ENCODE measurements at regions not wholly inside any gene's neighbourhood (a gene's known extent, or its start where the extent isn't known, plus 50 kb on each side); places are given as distances from the start of the nearest gene placed in this dataset.

GRCh38 chr2:176822060-176822459 lies 390.5 kb upstream of the HNRNPA3 start (continued):
- TF ChIP-seq ZNF544 (tag by site-specific recombination; IDR thresholded peaks at IDR 0.05) (no peak), ZBTB20 (tag by site-specific recombination; IDR thresholded peaks at IDR 0.05) (no peak), ZNF404 (tag by site-specific recombination; IDR thresholded peaks at IDR 0.05) (no peak), GLI2 (tag by site-specific recombination; IDR thresholded peaks at IDR 0.05; ENCODE audit: borderline replicate concordance, low read depth) (no peak), ZBTB1 (tag by site-specific recombination; IDR thresholded peaks at IDR 0.05) (no peak), ZBTB48 (tag by site-specific recombination; IDR thresholded peaks at IDR 0.05) (no peak)
- TF ChIP-seq, protein P1, sequence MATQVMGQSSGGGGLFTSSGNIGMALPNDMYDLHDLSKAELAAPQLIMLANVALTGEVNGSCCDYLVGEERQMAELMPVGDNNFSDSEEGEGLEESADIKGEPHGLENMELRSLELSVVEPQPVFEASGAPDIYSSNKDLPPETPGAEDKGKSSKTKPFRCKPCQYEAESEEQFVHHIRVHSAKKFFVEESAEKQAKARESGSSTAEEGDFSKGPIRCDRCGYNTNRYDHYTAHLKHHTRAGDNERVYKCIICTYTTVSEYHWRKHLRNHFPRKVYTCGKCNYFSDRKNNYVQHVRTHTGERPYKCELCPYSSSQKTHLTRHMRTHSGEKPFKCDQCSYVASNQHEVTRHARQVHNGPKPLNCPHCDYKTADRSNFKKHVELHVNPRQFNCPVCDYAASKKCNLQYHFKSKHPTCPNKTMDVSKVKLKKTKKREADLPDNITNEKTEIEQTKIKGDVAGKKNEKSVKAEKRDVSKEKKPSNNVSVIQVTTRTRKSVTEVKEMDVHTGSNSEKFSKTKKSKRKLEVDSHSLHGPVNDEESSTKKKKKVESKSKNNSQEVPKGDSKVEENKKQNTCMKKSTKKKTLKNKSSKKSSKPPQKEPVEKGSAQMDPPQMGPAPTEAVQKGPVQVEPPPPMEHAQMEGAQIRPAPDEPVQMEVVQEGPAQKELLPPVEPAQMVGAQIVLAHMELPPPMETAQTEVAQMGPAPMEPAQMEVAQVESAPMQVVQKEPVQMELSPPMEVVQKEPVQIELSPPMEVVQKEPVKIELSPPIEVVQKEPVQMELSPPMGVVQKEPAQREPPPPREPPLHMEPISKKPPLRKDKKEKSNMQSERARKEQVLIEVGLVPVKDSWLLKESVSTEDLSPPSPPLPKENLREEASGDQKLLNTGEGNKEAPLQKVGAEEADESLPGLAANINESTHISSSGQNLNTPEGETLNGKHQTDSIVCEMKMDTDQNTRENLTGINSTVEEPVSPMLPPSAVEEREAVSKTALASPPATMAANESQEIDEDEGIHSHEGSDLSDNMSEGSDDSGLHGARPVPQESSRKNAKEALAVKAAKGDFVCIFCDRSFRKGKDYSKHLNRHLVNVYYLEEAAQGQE (tag by site-specific recombination; IDR thresholded peaks at IDR 0.05): no peak

DNA sequence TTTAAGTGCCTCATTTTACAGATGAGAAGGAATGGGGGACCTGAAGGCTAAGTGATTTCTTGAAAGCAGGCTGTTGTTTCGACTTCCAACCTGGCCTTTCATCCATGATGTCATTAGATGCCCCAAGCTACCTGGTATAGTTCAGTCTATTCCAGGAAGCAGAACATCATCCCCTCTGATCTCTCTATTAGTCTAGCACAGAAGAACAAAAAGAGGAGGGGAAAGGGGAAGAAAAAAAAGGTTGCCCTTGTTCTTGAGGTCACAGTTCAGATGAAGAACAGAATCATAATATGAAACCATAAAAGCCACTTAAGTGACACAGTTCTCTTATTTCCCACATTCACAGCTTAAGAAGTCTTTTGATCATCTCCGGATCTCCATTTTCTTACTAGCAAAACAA lies 386.2 kb upstream of the HNRNPA3 start:
- CTCF ChIA-PET: interaction anchor here (0.7 to 1.6 kb wide), 3 partner anchors 9 to 317 kb away, joined by 3 to 5 read pairs (median 3); no protein-coding TSS in a partner anchor
- Histone ChIP-seq H3K4me1 (ENCODE audit: control insufficient read depth, insufficient read depth, low read length) (no peaks in the 10 kb centered on the region), H3K4me3 (ENCODE audit: low read depth, low read length) (no peak overlapping the region), H3K9me3 (ENCODE audit: control insufficient read depth, insufficient read depth, low read depth, low read length) (no peaks in the 10 kb centered on the region), H3K36me3 (ENCODE audit: control insufficient read depth in 2 of 2, insufficient read depth in 1 of 2, low read length in 2 of 2) (no peaks in the 10 kb centered on the region), H3K27ac (ENCODE audit: extremely low read depth, low read depth, low read length) (no peak overlapping the region)
- POLR2A ChIA-PET: no interaction called here
- TF ChIP-seq ZNF146 (tag by site-specific recombination; IDR thresholded peaks at IDR 0.05) (no peak), SETDB1 (IDR thresholded peaks at IDR 0.05; ENCODE audit: insufficient read length, low read length) (no peak), GLI2 (tag by site-specific recombination; IDR thresholded peaks at IDR 0.05; ENCODE audit: borderline replicate concordance, low read depth) (no peak), ZNF791 (tag by site-specific recombination; IDR thresholded peaks at IDR 0.05) (no peak), HOXA7 (CRISPR knock-in tag; IDR thresholded peaks at IDR 0.05; ENCODE audit: borderline replicate concordance) (no peak), ZBTB26 (tag by site-specific recombination; optimal IDR thresholded peaks at IDR 0.05) (no peak), MZF1 (tag by site-specific recombination; IDR thresholded peaks at IDR 0.05; ENCODE audit: borderline replicate concordance) (no peak), ZEB2 (tag by site-specific recombination; IDR thresholded peaks at IDR 0.05) (no peak), ZNF155 (tag by site-specific recombination; IDR thresholded peaks at IDR 0.05) (no peak), OSR2 (tag by site-specific recombination; IDR thresholded peaks at IDR 0.05) (no peak), EGR2 (tag by site-specific recombination; IDR thresholded peaks at IDR 0.05; ENCODE audit: low read depth) (no peak), ZNF114 (tag by site-specific recombination; IDR thresholded peaks at IDR 0.05) (no peak), ZNF530 (tag by site-specific recombination; IDR thresholded peaks at IDR 0.05; ENCODE audit: low read depth) (no peak)

GRCh38 chr2:176826984-176827668 lies 385.5 kb upstream of the HNRNPA3 start:
- Histone ChIP-seq H3K4me3 (ENCODE audit: low read depth, low read length) (no peak overlapping the region), H3K4me1 (ENCODE audit: control insufficient read depth, insufficient read depth, low read length) (no peaks in the 10 kb centered on the region), H3K36me3 (ENCODE audit: control insufficient read depth in 2 of 2, insufficient read depth in 1 of 2, low read length in 2 of 2) (no peaks in the 10 kb centered on the region), H3K9me3 (ENCODE audit: control insufficient read depth, insufficient read depth, low read depth, low read length) (no peaks in the 10 kb centered on the region), H3K27ac (ENCODE audit: extremely low read depth, low read depth, low read length) (no peak overlapping the region)
- ChIA-PET POLR2A (no interaction called here), CTCF (interaction anchor here (1.1 to 1.2 kb wide), 2 partner anchors 10 to 322 kb away, joined by 3 to 8 read pairs; no protein-coding TSS in a partner anchor)
- TF ChIP-seq MZF1 (tag by site-specific recombination; IDR thresholded peaks at IDR 0.05; ENCODE audit: borderline replicate concordance) (no peak), RBAK (tag by site-specific recombination; IDR thresholded peaks at IDR 0.05) (no peak), SP7 (tag by site-specific recombination; IDR thresholded peaks at IDR 0.05) (no peak), ZNF10 (tag by site-specific recombination; IDR thresholded peaks at IDR 0.05) (no peak)
